GM18505 (cell line): ENCODE measurements at regions not wholly inside any gene's neighbourhood (a gene's known extent, or its start where the extent isn't known, plus 50 kb on each side); places are given as distances from the start of the nearest gene placed in this dataset.

Experiments
- ATAC-seq: cut with Tn5 transposase; IDR thresholded peaks from one replicate; pipeline ENCODE4 v1.9.1; 2021; ENCODE audit not compliant: unreplicated experiment
- POLR2A ChIP-seq: IDR thresholded peaks from 4 replicates; pipeline ENCODE4 v1.6.1; 2011; ENCODE audit warnings: borderline replicate concordance; ENCODE audit not compliant: insufficient read depth, insufficient read length; ENCODE audit errors: extremely low read depth

- no peak for ATAC-seq
Observed at GRCh38 chr4:54359919-54360650, 131.0 kb downstream of the PDGFRA start.

GRCh38 chr4:54363037-54363436 is 133.9 kb downstream of the PDGFRA start:
- TF ChIP-seq POLR2A: no peak
- ATAC-seq: no peak

More at GRCh38 chr4:54359919-54360650, 131.0 kb downstream of the PDGFRA start:
- TF ChIP-seq POLR2A: no peak

GRCh38 chr4:54365691-54366090 is 136.6 kb downstream of the PDGFRA start:
- TF ChIP-seq POLR2A: no peak
- ATAC-seq: no peak

- ATAC-seq: no peak
Observed at GRCh38 chr4:54367059-54367458, 138.0 kb downstream of the PDGFRA start.

GRCh38 chr4:54368281-54369265 is 139.5 kb downstream of the PDGFRA start:
- no peak for TF ChIP-seq POLR2A

More at GRCh38 chr4:54367059-54367458, 138.0 kb downstream of the PDGFRA start:
- no peak for TF ChIP-seq POLR2A

GRCh38 chr4:54371173-54371572 is 142.1 kb downstream of the PDGFRA start:
- no peak for ATAC-seq

More at GRCh38 chr4:54368281-54369265, 139.5 kb downstream of the PDGFRA start:
- ATAC-seq: no peak

GRCh38 chr4:54372951-54373350 is 143.9 kb downstream of the PDGFRA start:
- TF ChIP-seq POLR2A: no peak
- no peak for ATAC-seq

More at GRCh38 chr4:54371173-54371572, 142.1 kb downstream of the PDGFRA start:
- TF ChIP-seq POLR2A: no peak

GRCh38 chr4:54373718-54374210 is 144.7 kb downstream of the PDGFRA start:
- no peak for ATAC-seq
- no peak for TF ChIP-seq POLR2A

GRCh38 chr4:54378461-54378860 is 149.4 kb downstream of the PDGFRA start:
- TF ChIP-seq POLR2A: no peak
- no peak for ATAC-seq

- TF ChIP-seq POLR2A: no peak
- ATAC-seq: no peak
Observed at GRCh38 chr4:54384152-54384551, 155.1 kb downstream of the PDGFRA start.

- ATAC-seq: no peak
Observed at GRCh38 chr4:54384563-54384962, 155.5 kb downstream of the PDGFRA start.

GRCh38 chr4:54386042-54386669 is 157.1 kb downstream of the PDGFRA start:
- TF ChIP-seq POLR2A: no peak
- no peak for ATAC-seq

More at GRCh38 chr4:54384563-54384962, 155.5 kb downstream of the PDGFRA start:
- TF ChIP-seq POLR2A: no peak

GRCh38 chr4:54386693-54387092 is 157.6 kb downstream of the PDGFRA start:
- no peak for TF ChIP-seq POLR2A
- ATAC-seq: no peak

- ATAC-seq: no peak
Observed at GRCh38 chr4:54390670-54391069, 161.6 kb downstream of the PDGFRA start.

GRCh38 chr4:54391104-54391503 is 162.0 kb downstream of the PDGFRA start:
- no peak for TF ChIP-seq POLR2A
- no peak for ATAC-seq

More at GRCh38 chr4:54390670-54391069, 161.6 kb downstream of the PDGFRA start:
- no peak for TF ChIP-seq POLR2A
